ENCODE measurements at regions not wholly inside any gene's neighbourhood (a gene's known extent, or its start where the extent isn't known, plus 50 kb on each side); places are given as distances from the start of the nearest gene placed in this dataset.

DNA sequence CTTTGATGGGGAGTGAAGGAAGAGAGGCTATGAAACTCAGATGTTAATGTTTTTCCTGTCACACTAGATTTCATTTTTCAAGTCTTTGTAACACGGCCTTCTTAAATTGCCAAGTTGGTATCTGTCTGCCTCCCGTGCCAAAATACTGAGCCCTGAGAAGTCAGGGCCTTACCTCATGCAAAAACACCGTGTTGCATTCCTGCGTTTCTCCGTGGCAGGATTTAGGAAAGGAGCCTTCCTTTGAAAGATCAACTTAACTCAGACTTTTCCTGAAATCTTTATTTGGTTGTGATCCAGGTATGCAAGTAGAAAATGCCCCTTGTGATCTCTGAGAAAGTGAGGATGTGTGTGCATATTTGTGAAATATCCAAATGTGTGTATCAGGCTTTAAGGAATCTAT, 1291.0 kb upstream of the SLC10A2 start (continued):
- TF ChIP-seq, protein P1, sequence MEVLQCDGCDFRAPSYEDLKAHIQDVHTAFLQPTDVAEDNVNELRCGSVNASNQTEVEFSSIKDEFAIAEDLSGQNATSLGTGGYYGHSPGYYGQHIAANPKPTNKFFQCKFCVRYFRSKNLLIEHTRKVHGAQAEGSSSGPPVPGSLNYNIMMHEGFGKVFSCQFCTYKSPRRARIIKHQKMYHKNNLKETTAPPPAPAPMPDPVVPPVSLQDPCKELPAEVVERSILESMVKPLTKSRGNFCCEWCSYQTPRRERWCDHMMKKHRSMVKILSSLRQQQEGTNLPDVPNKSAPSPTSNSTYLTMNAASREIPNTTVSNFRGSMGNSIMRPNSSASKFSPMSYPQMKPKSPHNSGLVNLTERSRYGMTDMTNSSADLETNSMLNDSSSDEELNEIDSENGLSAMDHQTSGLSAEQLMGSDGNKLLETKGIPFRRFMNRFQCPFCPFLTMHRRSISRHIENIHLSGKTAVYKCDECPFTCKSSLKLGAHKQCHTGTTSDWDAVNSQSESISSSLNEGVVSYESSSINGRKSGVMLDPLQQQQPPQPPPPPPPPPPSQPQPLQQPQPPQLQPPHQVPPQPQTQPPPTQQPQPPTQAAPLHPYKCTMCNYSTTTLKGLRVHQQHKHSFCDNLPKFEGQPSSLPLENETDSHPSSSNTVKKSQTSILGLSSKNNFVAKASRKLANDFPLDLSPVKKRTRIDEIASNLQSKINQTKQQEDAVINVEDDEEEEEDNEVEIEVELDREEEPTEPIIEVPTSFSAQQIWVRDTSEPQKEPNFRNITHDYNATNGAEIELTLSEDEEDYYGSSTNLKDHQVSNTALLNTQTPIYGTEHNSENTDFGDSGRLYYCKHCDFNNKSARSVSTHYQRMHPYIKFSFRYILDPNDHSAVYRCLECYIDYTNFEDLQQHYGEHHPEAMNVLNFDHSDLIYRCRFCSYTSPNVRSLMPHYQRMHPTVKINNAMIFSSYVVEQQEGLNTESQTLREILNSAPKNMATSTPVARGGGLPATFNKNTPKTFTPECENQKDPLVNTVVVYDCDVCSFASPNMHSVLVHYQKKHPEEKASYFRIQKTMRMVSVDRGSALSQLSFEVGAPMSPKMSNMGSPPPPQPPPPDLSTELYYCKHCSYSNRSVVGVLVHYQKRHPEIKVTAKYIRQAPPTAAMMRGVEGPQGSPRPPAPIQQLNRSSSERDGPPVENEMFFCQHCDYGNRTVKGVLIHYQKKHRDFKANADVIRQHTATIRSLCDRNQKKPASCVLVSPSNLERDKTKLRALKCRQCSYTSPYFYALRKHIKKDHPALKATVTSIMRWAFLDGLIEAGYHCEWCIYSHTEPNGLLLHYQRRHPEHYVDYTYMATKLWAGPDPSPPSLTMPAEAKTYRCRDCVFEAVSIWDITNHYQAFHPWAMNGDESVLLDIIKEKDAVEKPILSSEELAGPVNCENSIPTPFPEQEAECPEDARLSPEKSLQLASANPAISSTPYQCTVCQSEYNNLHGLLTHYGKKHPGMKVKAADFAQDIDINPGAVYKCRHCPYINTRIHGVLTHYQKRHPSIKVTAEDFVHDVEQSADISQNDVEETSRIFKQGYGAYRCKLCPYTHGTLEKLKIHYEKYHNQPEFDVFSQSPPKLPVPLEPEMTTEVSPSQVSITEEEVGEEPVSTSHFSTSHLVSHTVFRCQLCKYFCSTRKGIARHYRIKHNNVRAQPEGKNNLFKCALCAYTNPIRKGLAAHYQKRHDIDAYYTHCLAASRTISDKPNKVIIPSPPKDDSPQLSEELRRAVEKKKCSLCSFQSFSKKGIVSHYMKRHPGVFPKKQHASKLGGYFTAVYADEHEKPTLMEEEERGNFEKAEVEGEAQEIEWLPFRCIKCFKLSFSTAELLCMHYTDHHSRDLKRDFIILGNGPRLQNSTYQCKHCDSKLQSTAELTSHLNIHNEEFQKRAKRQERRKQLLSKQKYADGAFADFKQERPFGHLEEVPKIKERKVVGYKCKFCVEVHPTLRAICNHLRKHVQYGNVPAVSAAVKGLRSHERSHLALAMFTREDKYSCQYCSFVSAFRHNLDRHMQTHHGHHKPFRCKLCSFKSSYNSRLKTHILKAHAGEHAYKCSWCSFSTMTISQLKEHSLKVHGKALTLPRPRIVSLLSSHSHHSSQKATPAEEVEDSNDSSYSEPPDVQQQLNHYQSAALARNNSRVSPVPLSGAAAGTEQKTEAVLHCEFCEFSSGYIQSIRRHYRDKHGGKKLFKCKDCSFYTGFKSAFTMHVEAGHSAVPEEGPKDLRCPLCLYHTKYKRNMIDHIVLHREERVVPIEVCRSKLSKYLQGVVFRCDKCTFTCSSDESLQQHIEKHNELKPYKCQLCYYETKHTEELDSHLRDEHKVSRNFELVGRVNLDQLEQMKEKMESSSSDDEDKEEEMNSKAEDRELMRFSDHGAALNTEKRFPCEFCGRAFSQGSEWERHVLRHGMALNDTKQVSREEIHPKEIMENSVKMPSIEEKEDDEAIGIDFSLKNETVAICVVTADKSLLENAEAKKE (CRISPR knock-in tag; IDR thresholded peaks at IDR 0.05) = no peak
- TF ChIP-seq CTCF (conservative IDR thresholded peaks at IDR 0.05; ENCODE audit: low read depth in 2 of 2) = no peak
- TF ChIP-seq, protein P2, sequence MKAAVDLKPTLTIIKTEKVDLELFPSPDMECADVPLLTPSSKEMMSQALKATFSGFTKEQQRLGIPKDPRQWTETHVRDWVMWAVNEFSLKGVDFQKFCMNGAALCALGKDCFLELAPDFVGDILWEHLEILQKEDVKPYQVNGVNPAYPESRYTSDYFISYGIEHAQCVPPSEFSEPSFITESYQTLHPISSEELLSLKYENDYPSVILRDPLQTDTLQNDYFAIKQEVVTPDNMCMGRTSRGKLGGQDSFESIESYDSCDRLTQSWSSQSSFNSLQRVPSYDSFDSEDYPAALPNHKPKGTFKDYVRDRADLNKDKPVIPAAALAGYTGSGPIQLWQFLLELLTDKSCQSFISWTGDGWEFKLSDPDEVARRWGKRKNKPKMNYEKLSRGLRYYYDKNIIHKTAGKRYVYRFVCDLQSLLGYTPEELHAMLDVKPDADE (IDR thresholded peaks at IDR 0.05) = no peak
- no peak for TF ChIP-seq POLR2AphosphoS5 (IDR thresholded peaks at IDR 0.05; ENCODE audit: low read depth)
- no peak for TF ChIP-seq ZNF114 (CRISPR knock-in tag; IDR thresholded peaks at IDR 0.05)
- TF ChIP-seq ZNF331 (CRISPR knock-in tag; IDR thresholded peaks at IDR 0.05; ENCODE audit: low read depth) = no peak
- TF ChIP-seq CREB1 (CRISPR knock-in tag; IDR thresholded peaks at IDR 0.05; ENCODE audit: low read depth) = no peak
- TF ChIP-seq JUNB (IDR thresholded peaks at IDR 0.05; ENCODE audit: unreplicated experiment) = no peak

Data from GM23338 (cell line).